ENCODE measurements at regions not wholly inside any gene's neighbourhood (a gene's known extent, or its start where the extent isn't known, plus 50 kb on each side); places are given as distances from the start of the nearest gene placed in this dataset.

DNA sequence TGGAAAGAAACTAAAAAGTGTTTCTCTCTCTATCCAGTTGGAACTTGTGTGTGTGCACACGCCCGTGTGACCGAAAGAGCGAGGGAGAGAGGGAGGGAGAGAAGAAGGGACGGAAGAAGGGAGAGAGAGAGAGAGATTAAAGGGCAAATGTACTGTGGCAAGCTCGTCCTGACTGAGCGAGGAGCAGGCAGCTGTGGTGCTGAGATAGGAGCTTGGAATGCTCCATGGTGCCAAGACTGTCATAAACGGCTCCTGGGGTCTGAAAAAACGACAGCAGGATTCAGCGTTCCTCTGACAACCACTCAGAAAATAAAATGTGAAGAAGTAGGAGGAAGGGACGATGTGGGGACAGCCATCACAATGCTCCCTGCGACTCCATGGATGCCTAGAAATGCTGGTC, 276.0 kb downstream of the SV2B start:
- no peaks in the 10 kb centered on the region for H3K79me2 ChIP-seq (ENCODE audit: insufficient read depth)
- H3K36me3 ChIP-seq (ENCODE audit: low read depth): no peaks in the 10 kb centered on the region
- H3K9ac ChIP-seq: no peak overlapping the region
- H4K20me1 ChIP-seq (ENCODE audit: insufficient read depth): no peaks in the 10 kb centered on the region
- TF ChIP-seq EZH2 (IDR thresholded peaks at IDR 0.05; ENCODE audit: insufficient read depth, poor library complexity, severe bottlenecking) (no peak), EZH2phosphoT487 (IDR thresholded peaks at IDR 0.05; ENCODE audit: insufficient read depth, low read depth) (no peak)
- no peak for DNase-seq
- no peaks in the 10 kb centered on the region for H3F3A ChIP-seq (ENCODE audit: insufficient read depth)
- H3K9me2 ChIP-seq (ENCODE audit: insufficient read depth): no peaks in the 10 kb centered on the region
- no peak overlapping the region for H2AFZ ChIP-seq
- no peak overlapping the region for H3K27ac ChIP-seq
- H3K27me3 ChIP-seq (replicated peaks; ENCODE audit: insufficient read depth): 0 out of 2 replicates have a peak, but pooled peaks cover 4% of the 10 kb centered on the region
- H3K4me3 ChIP-seq: no peak overlapping the region
- in situ Hi-C loops (cut with MboI): no loop called here
- H3K4me2 ChIP-seq (ENCODE audit: unreplicated experiment): no peak overlapping the region
- H3K4me1 ChIP-seq (ENCODE audit: insufficient read depth): no peaks in the 10 kb centered on the region
- no peaks in the 10 kb centered on the region for H3K9me3 ChIP-seq (ENCODE audit: low read depth)
- 43 to 49% methylated on average over 12 of the region's 12 CpGs for WGBS, 2 experiments (ENCODE audit: low coverage in 1 of 2, low lambda C conversion rate in 2 of 2, missing lambda C conversion rate in 2 of 2)

DNA sequence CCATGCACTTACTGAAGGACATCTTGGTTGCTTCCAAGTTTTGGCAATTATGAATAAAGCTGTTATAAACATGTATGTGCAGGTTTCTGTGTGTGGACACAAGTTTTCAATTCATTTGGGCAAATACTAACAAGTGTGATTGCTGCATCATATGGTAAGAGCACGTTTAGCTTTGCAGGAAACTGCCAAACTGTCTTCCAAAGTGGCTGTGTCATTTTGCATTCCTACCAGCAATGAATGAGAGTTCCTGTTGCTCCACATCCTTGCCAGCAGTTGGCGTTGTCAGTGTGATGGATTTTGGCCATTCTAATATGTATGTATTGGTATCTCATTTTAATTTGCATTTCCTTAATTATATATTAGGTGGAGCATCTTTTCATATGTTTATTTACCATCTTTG, 280.1 kb downstream of the SV2B start:
- H3K9me3 ChIP-seq (ENCODE audit: low read depth): no peaks in the 10 kb centered on the region
- no peak overlapping the region for H3K4me2 ChIP-seq (ENCODE audit: unreplicated experiment)
- in situ Hi-C loops (cut with MboI): no loop called here
- no peaks in the 10 kb centered on the region for H3K79me2 ChIP-seq (ENCODE audit: insufficient read depth)
- no peak overlapping the region for H2AFZ ChIP-seq
- 0 out of 2 replicates have a peak, but pooled peaks cover 4% of the 10 kb centered on the region for H3K27me3 ChIP-seq (replicated peaks; ENCODE audit: insufficient read depth)
- H3K4me1 ChIP-seq (ENCODE audit: insufficient read depth): no peaks in the 10 kb centered on the region
- DNase-seq: no peak
- H3K4me3 ChIP-seq: no peak overlapping the region
- no peaks in the 10 kb centered on the region for H3F3A ChIP-seq (ENCODE audit: insufficient read depth)
- H3K9ac ChIP-seq: no peak overlapping the region
- WGBS, 2 experiments (ENCODE audit: low coverage in 1 of 2, low lambda C conversion rate in 2 of 2, missing lambda C conversion rate in 2 of 2): 13 to 17% methylated on average over 2 of the region's 2 CpGs
- no peak for TF ChIP-seq EZH2 (IDR thresholded peaks at IDR 0.05; ENCODE audit: insufficient read depth, poor library complexity, severe bottlenecking)
- TF ChIP-seq EZH2phosphoT487 (IDR thresholded peaks at IDR 0.05; ENCODE audit: insufficient read depth, low read depth): no peak
- no peak overlapping the region for H3K27ac ChIP-seq
- H3K9me2 ChIP-seq (ENCODE audit: insufficient read depth): no peaks in the 10 kb centered on the region
- H4K20me1 ChIP-seq (ENCODE audit: insufficient read depth): no peaks in the 10 kb centered on the region
- H3K36me3 ChIP-seq (ENCODE audit: low read depth): no peaks in the 10 kb centered on the region

- no peak overlapping the region for H2AFZ ChIP-seq
- no peaks in the 10 kb centered on the region for H3K79me2 ChIP-seq (ENCODE audit: insufficient read depth)
- in situ Hi-C loops (cut with MboI): no loop called here
- no peak overlapping the region for H3K27ac ChIP-seq
- H3K9me2 ChIP-seq (ENCODE audit: insufficient read depth): no peaks in the 10 kb centered on the region
- no peak overlapping the region for H3K4me2 ChIP-seq (ENCODE audit: unreplicated experiment)
- no peak overlapping the region for H3K4me3 ChIP-seq
- H4K20me1 ChIP-seq (ENCODE audit: insufficient read depth): no peaks in the 10 kb centered on the region
- no peak overlapping the region for H3K9ac ChIP-seq
- no peaks in the 10 kb centered on the region for H3K27me3 ChIP-seq (replicated peaks; ENCODE audit: insufficient read depth)
- H3K9me3 ChIP-seq (ENCODE audit: low read depth): no peaks in the 10 kb centered on the region
- TF ChIP-seq EZH2 (IDR thresholded peaks at IDR 0.05; ENCODE audit: insufficient read depth, poor library complexity, severe bottlenecking) (no peak), EZH2phosphoT487 (IDR thresholded peaks at IDR 0.05; ENCODE audit: insufficient read depth, low read depth) (no peak)
- H3K36me3 ChIP-seq (ENCODE audit: low read depth): no peaks in the 10 kb centered on the region
- H3F3A ChIP-seq (ENCODE audit: insufficient read depth): no peaks in the 10 kb centered on the region
- no peaks in the 10 kb centered on the region for H3K4me1 ChIP-seq (ENCODE audit: insufficient read depth)
- WGBS, 2 experiments (ENCODE audit: low coverage in 1 of 2, low lambda C conversion rate in 2 of 2, missing lambda C conversion rate in 2 of 2): 39 to 50% methylated on average over 2 of the region's 2 CpGs
- DNase-seq: no peak
These were observed 283.5 kb downstream of the SV2B start for GRCh38 chr15:91383532-91383931.

DNA sequence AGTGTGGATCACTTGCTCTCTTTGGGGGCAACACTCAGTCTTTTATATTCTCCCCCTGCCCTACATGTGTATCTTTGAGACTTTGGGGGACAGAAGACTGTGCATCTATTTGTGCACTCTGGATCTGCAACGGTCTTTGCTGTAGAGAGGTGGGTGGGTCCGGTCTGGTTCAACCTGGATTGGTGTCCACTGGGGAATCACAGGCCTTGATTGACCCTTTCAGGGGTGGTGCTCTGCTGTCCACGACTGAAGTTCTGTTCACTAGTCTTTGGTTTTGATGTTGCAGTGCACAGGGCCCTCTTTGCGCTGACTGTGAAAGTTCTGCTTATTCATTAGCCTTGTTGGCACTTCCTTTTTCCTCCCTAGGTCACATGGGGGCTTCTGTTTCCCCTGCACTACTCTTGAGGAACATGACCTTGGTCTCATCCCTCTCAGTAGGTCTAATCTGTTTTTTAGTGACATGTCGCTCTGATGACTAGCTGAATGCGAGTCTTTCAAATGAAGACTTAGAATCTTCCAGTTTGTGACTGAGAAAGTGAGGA, 284.2 kb downstream of the SV2B start:
- H3F3A ChIP-seq (ENCODE audit: insufficient read depth): no peaks in the 10 kb centered on the region
- H4K20me1 ChIP-seq (ENCODE audit: insufficient read depth): no peaks in the 10 kb centered on the region
- no peaks in the 10 kb centered on the region for H3K9me3 ChIP-seq (ENCODE audit: low read depth)
- H3K4me1 ChIP-seq (ENCODE audit: insufficient read depth): no peaks in the 10 kb centered on the region
- 69% methylated on average over 6 of the region's 6 CpGs for WGBS, 2 experiments (ENCODE audit: low coverage in 1 of 2, low lambda C conversion rate in 2 of 2, missing lambda C conversion rate in 2 of 2)
- TF ChIP-seq EZH2phosphoT487 (IDR thresholded peaks at IDR 0.05; ENCODE audit: insufficient read depth, low read depth) (no peak), EZH2 (IDR thresholded peaks at IDR 0.05; ENCODE audit: insufficient read depth, poor library complexity, severe bottlenecking) (no peak)
- H3K36me3 ChIP-seq (ENCODE audit: low read depth): no peaks in the 10 kb centered on the region
- no peak overlapping the region for H3K4me2 ChIP-seq (ENCODE audit: unreplicated experiment)
- H3K9me2 ChIP-seq (ENCODE audit: insufficient read depth): no peaks in the 10 kb centered on the region
- H3K79me2 ChIP-seq (ENCODE audit: insufficient read depth): no peaks in the 10 kb centered on the region
- no peak overlapping the region for H3K27ac ChIP-seq
- H2AFZ ChIP-seq: no peak overlapping the region
- no peak for DNase-seq
- no peak overlapping the region for H3K9ac ChIP-seq
- H3K27me3 ChIP-seq (replicated peaks; ENCODE audit: insufficient read depth): no peaks in the 10 kb centered on the region
- in situ Hi-C loops (cut with MboI): no loop called here
- no peak overlapping the region for H3K4me3 ChIP-seq

- no peaks in the 10 kb centered on the region for H3F3A ChIP-seq (ENCODE audit: insufficient read depth)
- H3K9ac ChIP-seq: no peak overlapping the region
- DNase-seq: peak; percentile 1
- H3K27me3 ChIP-seq (replicated peaks; ENCODE audit: insufficient read depth): no peaks in the 10 kb centered on the region
- no peak overlapping the region for H2AFZ ChIP-seq
- 0% methylated on average over 1 of the region's 1 CpG for WGBS, 2 experiments (ENCODE audit: low coverage in 1 of 2, low lambda C conversion rate in 2 of 2, missing lambda C conversion rate in 2 of 2)
- no peaks in the 10 kb centered on the region for H3K79me2 ChIP-seq (ENCODE audit: insufficient read depth)
- no peak overlapping the region for H3K27ac ChIP-seq
- TF ChIP-seq EZH2phosphoT487 (IDR thresholded peaks at IDR 0.05; ENCODE audit: insufficient read depth, low read depth): no peak
- TF ChIP-seq EZH2 (IDR thresholded peaks at IDR 0.05; ENCODE audit: insufficient read depth, poor library complexity, severe bottlenecking): no peak
- no peaks in the 10 kb centered on the region for H4K20me1 ChIP-seq (ENCODE audit: insufficient read depth)
- H3K4me2 ChIP-seq (ENCODE audit: unreplicated experiment): no peak overlapping the region
- H3K4me1 ChIP-seq (ENCODE audit: insufficient read depth): no peaks in the 10 kb centered on the region
- no peaks in the 10 kb centered on the region for H3K9me3 ChIP-seq (ENCODE audit: low read depth)
- H3K4me3 ChIP-seq: no peak overlapping the region
- in situ Hi-C loops (cut with MboI): no loop called here
- no peaks in the 10 kb centered on the region for H3K9me2 ChIP-seq (ENCODE audit: insufficient read depth)
- H3K36me3 ChIP-seq (ENCODE audit: low read depth): no peaks in the 10 kb centered on the region
These were observed 285.3 kb downstream of the SV2B start for GRCh38 chr15:91385311-91385710.
